AG09319 (cell line): ENCODE measurements at regions not wholly inside any gene's neighbourhood (a gene's known extent, or its start where the extent isn't known, plus 50 kb on each side); places are given as distances from the start of the nearest gene placed in this dataset.

Experiments
- DNase-seq: peaks from one replicate; pipeline ENCODE4 v3.0.0-alpha.2; 2010; ENCODE audit warnings: low read depth; ENCODE audit errors: extremely low read depth
- CTCF ChIP-seq: IDR thresholded peaks from 2 replicates; pipeline ENCODE4 v1.5.1; 2011; ENCODE audit warnings: low read depth, mild to moderate bottlenecking, inconsistent platforms, low read length, moderate library complexity

DNA sequence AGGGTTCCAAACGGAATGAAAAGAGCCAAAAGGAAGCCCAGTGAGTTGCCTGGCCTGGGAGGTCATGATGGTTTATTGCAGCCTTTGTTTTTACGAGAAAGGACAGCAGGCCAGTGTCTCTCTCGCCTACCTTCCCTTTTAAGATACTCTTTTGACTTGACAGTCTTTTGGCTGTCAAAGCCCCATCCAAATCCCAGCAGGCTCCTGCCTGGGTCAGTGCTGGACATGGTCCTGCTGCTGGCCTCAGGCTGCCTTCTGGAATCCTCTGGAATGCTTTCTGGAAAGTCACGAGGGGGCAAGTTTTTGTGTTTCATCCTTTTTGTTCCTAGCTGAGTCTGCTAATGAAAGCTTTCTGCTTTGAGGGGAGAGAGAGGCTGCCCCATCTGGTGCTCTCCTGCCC is 444.8 kb downstream of the OLFM4 start:
- DNase-seq: no peak
- TF ChIP-seq CTCF: no peak

DNA sequence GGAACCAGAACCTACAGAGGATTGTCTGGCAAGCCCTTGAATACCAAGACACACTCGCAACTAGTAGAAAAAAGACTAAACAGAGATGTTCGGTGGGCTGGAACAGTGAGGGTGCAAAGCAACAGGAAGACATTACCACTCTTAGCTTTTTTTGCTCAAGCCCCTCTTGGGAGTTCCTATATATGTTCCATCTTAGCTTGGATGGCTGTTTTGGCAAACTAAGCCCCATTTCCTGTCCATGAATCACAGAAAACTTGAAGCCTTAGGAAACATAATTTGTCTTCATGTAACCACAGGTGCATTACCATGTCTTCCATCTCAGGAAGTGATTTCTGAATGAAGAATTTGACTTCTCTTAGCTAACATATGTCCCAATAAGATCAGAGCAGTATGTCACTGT is 446.3 kb downstream of the OLFM4 start:
- no peak for TF ChIP-seq CTCF
- DNase-seq: no peak

GRCh38 chr13:53490752-53491151 is 462.1 kb downstream of the OLFM4 start:
- no peak for TF ChIP-seq CTCF
- DNase-seq: no peak

GRCh38 chr13:53494406-53494805 is 465.8 kb downstream of the OLFM4 start:
- no peak for TF ChIP-seq CTCF
- DNase-seq: no peak

- DNase-seq: no peak
- no peak for TF ChIP-seq CTCF
These were observed 471.0 kb downstream of the OLFM4 start for GRCh38 chr13:53499576-53500133.

DNA sequence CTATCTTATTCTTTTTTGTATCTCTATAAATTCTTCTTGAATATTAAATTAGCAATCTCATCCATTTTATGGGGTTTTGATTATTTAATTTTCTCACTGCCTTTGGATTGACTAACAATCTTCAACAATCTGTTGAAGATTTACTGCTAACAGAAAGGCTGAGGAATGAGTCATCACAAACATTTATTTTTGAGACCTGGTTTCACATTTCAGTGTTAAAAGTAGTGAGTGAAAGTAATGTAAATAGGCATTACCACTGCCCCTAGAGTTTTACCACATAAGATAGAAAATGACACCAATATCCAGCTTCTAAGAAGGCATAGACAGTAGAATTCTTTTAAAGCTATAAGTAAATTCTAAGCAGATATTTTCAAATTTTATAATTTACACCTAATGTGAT is 472.8 kb downstream of the OLFM4 start:
- DNase-seq: no peak
- no peak for TF ChIP-seq CTCF

DNA sequence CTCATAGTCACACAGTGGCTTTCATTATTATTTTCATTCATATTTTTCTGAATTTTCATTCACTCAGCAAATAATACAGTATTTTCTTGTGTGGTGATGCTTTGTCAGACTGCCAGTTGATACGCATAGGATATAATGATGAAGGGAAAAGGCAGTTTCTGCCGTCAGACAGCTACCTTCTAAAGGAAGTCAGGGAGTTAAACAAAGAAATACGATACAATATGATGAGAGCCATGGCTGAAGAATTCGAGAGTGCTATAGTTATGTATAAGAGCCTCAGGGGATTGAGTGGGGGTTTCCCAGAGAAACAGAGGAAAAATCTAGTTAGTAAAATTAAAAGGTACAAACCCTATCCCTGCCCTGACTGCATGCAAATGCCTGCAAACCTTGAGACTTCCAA is 479.1 kb downstream of the OLFM4 start:
- no peak for DNase-seq
- TF ChIP-seq CTCF: no peak
